GM12874 (cell line): ENCODE measurements at regions not wholly inside any gene's neighbourhood (a gene's known extent, or its start where the extent isn't known, plus 50 kb on each side); places are given as distances from the start of the nearest gene placed in this dataset.

Experiments
- TF ChIP-seq, protein P1 (sequence below): IDR thresholded peaks from 2 replicates; pipeline ENCODE4 v1.5.1; 2011; ENCODE audit warnings: low read depth, mild to moderate bottlenecking, control low read depth, low read length, moderate library complexity; ENCODE audit not compliant: insufficient read depth

DNA sequence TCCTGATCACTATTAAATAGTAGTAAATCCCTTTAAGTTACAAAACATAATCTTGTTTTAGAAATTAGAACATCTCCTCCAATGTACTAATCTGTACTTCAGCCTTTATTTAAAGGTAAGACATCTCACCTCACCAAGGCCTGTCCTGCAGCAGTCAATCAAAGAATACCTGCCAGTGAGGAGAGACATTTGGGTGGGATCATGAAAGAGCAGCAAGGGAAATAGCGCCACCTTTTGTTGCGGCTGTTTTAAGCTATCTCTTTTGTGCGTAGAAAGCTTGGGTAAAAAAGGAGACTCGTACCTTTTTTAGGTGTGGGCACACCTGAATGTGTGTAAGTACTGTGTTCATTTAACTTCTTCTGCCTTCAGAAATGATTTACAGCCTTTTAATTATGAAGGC is 117.8 kb upstream of the TMTC1 start:
- TF ChIP-seq, protein P1, sequence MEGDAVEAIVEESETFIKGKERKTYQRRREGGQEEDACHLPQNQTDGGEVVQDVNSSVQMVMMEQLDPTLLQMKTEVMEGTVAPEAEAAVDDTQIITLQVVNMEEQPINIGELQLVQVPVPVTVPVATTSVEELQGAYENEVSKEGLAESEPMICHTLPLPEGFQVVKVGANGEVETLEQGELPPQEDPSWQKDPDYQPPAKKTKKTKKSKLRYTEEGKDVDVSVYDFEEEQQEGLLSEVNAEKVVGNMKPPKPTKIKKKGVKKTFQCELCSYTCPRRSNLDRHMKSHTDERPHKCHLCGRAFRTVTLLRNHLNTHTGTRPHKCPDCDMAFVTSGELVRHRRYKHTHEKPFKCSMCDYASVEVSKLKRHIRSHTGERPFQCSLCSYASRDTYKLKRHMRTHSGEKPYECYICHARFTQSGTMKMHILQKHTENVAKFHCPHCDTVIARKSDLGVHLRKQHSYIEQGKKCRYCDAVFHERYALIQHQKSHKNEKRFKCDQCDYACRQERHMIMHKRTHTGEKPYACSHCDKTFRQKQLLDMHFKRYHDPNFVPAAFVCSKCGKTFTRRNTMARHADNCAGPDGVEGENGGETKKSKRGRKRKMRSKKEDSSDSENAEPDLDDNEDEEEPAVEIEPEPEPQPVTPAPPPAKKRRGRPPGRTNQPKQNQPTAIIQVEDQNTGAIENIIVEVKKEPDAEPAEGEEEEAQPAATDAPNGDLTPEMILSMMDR: peak; percentile 56

DNA sequence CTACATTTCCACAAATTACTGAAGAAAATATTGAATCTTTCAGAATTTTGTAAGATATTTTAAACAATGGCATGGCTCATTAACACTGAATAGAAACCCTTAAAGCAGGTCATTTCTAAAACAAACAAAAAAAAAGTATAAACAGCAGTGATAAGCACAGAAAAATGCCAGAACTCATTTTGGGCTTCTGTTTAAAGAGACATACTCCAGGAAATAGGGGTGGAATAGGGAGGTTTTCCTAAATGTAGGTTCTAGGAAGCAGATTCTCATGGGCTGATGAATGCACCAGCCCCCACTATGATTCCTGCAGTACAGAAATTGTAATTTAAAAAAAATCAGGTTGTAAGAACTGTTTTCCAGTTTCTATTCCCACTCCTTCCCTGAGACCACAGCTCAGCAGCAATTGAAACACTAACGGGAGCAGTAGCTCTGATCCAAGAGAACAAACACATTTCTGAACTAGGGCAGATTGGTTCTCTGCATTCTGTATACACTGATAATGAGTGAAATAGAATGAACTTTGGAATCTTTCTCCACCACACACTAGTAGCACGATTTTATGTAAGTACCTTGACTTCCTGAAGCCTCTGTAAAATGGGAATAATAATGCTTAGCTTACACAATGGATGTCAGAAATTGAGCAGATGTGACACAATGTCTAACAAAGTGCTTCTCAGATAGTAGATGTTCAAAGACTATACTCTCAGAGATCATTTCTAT is 115.6 kb upstream of the TMTC1 start:
- TF ChIP-seq, protein P1: no peak

DNA sequence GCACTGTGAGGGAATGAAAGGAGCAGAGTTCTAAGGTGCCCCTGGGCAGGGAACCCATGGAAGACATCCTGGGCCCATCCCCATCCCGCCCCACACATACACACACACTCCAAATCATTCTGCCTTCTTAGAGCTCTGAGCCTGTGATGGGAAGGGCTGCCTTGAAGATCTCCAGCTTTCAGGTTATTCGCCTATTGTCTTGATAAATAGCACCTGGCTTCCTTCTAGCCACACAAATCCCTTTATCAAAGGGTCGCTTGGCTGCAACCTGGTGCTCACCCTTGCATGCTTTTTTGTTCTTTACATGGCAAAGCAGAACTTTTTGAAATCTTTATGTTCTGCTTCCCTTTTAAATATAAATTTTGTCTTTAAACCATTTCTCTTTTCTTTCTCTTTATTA is 112.2 kb upstream of the TMTC1 start:
- TF ChIP-seq, protein P1: no peak

DNA sequence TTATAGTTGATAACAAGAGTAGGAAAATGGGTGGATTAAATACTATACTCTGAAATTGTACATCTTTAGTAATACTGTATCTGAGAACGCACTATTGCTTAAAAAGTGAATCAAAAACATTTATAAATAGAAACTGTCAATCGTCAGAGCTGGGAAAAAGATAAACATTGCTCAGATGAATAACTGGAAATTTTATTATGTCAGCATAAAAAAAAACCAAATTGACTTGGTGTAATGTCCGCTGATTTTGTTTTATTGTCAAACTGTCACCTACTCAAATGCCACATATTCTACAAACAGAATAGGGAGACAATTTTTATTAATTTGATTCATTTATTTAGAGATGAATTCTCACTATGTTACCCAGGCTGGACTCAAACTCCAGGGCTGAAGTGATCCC is 109.3 kb upstream of the TMTC1 start:
- TF ChIP-seq, protein P1: no peak

DNA sequence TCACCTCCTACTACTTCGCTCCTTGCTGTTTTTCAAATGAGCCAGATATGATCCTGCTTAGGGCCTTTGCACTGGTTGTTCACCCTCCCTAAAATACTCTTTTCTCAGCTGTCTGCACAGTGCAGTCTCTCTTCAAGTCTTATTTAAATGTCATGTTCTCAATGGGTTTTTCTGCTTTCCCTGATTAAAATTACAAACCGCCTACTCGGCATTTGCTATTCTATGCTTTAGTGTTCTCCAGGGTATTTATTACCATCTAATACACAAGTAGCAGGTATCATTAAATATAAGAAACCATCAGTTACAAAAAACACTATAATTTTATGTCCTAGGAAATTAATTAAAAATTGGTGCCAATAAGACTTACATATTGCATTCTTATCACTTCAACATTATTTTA is 108.0 kb upstream of the TMTC1 start:
- TF ChIP-seq, protein P1: no peak

DNA sequence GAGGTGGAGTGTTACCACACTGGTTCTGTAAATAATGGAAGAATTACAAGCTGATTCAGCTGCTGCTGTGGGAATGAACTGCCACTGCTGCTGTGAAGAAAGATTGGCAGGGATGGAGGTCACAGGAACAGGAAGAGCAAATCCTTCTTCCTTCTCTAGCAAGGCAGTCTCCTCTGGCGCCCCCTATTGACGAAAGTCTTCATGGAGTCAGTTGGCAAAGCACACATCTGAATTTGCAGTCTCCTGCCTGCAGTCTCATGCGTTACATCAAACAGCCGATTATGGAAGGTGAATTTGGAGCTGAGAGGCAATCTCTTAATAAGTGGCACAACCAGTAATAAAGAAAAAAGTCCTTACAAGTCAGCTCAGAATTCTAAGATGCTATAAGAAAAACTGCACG is 106.0 kb upstream of the TMTC1 start:
- TF ChIP-seq, protein P1: peak; percentile 62

DNA sequence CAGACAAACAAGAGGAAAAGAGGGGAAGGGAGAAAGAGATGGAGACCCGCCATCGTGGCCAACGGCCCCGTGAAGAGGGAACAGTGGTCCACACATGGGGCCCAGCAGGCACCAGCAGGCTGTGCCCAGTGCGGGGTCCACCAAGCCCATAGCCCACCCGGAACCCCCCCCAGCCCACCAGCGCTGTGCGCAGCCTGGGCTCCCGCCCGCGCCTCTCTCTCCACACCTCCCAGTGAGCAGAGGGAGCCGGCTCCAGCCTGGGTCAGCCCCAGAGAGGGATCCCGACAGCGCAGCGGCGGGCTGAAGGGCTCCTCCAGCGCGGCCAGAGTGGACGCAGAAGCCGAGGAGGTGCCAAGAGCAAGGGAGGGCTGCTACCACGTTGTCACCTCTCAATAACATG is 105.0 kb upstream of the TMTC1 start:
- TF ChIP-seq, protein P1: no peak
